Stimulated activated CD8-positive, alpha-beta memory T cell treated with anti-CD3 and anti-CD28 coated beads, Interleukin-12 subunit alpha, Interleukin-12 subunit beta, amount 100 ng/mL, for 24 hours (primary cell): ENCODE measurements at regions not wholly inside any gene's neighbourhood (a gene's known extent, or its start where the extent isn't known, plus 50 kb on each side); places are given as distances from the start of the nearest gene placed in this dataset.
"Not testable (repeated sequence)": the region's sequence is repeated elsewhere in the genome, so short reads cannot be mapped to it uniquely, and the experiment has no call there.

Experiments
- DNase-seq: peaks from one replicate; pipeline ENCODE4 v3.0.0-alpha.2; 2020; ENCODE audit errors: extremely low read depth

- DNase-seq, result no peak
Observed at GRCh38 chr12:131357185-131357747, 353.6 kb upstream of the SFSWAP start.

DNA sequence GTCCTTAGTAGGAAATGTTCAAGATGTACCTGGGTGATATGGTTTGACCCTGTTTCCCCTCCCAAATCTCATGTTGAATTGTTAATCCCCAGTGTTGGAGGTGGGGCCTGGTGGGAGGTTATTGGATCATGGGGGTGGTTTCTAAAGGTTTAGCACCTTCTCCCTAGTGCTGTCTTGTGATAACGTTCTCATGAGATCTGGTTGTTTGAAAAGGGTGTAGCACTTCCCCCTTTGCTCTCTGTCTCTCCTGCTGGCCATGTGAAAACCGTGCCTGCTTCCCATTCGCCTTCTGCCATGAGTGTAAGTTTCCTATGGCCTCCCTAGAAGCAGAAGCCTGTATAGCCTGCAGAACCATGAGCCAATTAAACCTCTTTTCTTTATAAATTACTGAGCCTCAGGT, 353.0 kb upstream of the SFSWAP start:
- DNase-seq, result no peak

GRCh38 chr12:131362291-131363211, 348.3 kb upstream of the SFSWAP start:
- no peak for DNase-seq

DNA sequence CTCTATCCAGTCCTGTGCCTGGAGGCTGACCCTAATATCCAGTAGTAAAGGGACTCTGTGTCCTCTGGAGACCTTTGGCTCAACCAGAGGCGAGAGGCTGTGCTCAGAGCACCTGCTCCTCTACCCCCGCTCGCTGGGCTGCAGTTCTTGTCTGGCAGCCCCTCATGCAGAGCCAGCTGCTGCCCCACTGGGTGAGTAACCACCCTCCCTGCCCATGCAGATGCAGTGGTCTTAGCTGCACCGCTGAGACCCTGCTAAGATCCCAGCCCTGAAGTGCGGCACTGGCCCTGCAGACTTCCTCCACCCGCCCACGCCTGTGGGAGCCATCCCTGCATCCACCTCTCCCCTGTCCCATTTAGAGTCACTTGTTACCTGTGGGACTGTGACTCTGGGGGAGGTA, 347.5 kb upstream of the SFSWAP start:
- DNase-seq, result no peak

GRCh38 chr12:131363841-131364495, 346.9 kb upstream of the SFSWAP start:
- DNase-seq, result no peak

- DNase-seq, result no peak
Observed at GRCh38 chr12:131364903-131365820, 345.7 kb upstream of the SFSWAP start.

DNA sequence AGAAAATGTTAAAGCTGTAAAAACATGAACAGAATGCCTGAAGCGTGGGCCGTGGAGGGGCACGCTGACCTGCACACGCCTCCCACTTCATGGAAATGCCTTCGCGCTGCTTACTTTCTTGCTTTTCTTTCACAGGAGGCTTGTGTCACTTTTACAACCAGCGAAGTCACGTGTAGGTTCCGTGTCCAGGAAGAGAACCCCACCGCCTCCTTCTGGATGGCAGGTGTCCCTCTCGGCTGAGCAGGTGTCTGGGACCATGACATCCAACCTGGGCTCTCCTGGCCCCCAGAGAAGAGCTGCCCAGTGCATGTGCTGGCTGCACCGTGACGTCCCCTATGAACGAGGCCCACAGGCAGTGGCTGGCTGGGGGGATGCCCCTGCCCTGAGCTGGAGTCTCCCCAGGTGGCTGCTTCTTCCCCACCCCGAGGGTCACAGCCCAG, 345.0 kb upstream of the SFSWAP start:
- no peak for DNase-seq

DNA sequence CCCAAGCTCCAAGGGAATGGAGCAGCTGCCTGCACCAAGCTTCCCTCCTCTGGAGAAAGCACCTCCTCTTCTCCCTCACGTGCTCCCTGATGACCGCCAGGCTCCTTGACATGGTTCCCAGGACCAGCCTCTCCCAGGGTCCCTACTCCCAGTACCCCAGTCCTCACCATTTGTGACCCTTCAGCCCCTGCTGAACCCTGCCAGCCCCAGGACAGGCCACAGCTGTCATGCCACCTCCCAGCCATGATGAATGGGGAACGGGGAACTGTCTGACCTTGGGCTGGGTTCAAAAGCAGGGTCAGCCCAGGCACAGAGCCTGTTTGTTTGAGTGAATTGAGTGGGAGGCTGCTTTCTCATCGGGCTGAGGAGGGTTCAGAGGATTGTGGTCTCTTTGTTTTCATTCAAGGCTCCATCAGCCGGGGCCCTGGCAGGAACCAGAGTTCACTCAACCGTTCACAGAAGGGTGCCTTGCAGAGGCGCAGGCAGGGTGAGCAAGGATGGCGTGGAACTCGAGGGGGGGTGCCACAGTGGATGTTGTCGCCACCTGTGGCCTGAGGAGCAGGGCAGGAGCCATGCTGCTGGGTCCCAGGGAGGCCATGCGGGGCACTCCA, 344.5 kb upstream of the SFSWAP start:
- no peak for DNase-seq

- DNase-seq, result not testable (repeated sequence)
Observed at GRCh38 chr12:131367067-131367982, 343.6 kb upstream of the SFSWAP start.

DNA sequence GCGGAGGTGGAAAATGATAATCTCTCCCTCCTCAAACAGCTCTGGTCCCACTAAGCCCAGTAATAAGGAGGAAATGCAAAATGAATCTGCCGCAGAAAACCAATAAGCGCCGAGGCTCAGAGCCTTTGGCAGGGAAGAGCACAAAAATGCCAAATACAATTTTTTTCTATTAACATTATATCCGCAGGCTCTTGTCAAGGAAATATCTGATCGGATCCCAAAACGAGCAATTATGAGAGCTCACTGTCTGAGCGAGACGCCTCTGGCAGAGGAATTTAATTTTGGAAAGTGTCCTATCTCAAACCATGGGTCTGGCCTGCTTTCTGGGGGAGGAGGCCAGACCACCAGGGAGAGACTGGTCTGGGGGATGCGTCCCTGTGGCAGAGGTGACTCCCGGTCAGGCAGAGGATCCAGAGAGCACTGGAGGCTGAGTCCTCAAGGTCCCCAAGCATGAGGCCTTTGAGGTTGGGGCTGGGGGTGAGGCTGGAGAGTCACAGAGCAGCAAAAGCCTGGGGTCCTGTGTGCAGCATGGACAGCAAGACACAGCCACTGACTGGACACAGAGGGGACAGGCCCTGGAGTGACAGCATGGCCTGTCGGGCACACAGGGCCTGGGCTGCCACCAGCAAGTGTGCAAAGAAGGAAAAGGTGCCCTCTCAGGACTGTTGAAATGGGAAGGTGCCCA, 342.8 kb upstream of the SFSWAP start:
- no peak for DNase-seq

DNA sequence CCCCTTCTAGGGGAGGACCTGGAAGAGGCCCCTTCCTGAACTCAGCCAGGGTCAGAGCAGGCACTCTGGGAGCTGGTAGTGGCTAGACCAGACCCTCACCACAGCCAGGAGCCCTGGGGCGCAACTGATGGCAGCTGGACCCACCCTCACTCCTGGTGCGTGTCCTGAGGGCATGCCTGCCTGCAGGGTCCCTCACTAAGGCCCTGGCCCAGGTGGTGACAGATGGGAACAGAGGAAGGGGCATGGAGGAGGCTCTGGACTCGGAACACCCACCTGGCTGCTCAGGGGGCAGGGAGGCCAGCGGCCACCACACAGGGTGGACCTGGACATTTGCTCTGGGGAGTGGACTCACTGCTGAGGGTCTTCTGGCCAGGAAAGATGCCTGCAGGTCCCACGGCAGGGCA, 342.2 kb upstream of the SFSWAP start:
- DNase-seq, result no peak

DNA sequence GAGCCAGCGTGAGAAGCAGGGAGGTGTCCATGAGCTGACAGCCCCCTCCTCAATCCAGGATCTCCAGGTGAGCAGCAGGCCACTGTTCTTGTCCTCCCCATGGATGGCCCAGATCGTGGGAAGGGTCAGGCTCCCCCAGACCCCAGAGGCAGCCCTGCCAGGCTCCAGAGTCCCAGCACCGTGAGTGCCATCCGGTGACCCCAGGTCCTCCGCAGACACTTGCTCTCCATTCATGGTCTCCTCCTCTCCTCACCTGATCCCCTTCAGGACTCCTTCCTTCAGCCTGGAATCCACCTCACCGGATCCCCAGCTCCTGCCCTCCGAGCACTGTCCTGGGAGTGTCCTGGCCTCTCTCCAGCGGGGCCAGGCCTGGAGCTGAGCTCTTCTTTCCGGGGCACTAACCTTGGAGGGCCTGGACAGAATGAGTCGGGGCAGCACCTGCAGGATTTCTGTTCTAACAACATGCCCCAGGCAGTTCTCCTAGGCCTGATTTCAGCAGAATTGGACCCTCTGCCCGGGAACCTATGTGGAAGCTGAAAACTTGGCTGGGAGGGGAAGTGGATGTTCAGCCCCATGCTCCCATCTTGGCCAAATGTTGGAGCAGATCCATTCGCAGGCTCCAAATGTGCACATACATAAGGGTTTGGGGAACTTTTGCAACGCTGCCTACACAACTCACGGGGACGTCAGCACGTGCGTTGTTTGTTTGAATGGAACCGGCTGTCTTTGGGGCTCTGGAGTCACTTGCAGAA, 341.6 kb upstream of the SFSWAP start:
- no peak for DNase-seq

GRCh38 chr12:131370321-131370720, 340.6 kb upstream of the SFSWAP start:
- DNase-seq, result no peak

DNA sequence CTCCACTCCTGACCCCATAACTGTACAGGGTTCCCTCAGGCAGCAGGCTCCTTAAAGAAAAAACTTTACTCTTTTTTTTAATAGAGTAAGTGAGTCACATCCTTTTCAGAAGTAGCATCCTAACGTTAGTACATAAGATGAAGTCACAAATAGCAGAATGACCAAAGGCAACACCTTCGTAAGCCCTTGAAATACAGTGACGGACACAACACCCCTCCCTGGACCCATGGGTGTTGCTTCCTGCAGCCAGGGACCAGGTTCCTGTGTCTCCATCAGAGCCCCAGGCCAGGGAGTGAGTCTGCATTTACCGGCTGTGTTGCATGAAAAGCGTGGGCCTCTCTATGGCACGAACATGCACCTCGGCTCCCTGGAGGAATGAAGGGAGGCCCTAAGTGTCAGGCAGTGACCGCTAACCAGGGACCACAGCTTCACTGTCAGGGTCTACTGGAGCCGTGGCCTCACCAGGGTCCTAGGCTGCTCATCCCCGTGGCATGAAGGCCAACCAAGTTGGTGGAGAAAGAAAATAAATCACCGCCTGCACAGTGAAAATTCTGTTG, 340.0 kb upstream of the SFSWAP start:
- no peak for DNase-seq

GRCh38 chr12:131371401-131372170, 339.3 kb upstream of the SFSWAP start:
- DNase-seq, result no peak

- no peak for DNase-seq
Observed at GRCh38 chr12:131372171-131372475, 338.8 kb upstream of the SFSWAP start.

GRCh38 chr12:131372706-131373195, 338.1 kb upstream of the SFSWAP start:
- no peak for DNase-seq
